ENCODE measurements at regions not wholly inside any gene's neighbourhood (a gene's known extent, or its start where the extent isn't known, plus 50 kb on each side); places are given as distances from the start of the nearest gene placed in this dataset.

- Histone ChIP-seq H3K9me3 (ENCODE audit: insufficient read depth, low read depth) (no peaks in the 10 kb centered on the region), H3K27me3 (ENCODE audit: insufficient read depth, low read depth) (peaks cover 88% of the 10 kb centered on the region), H3K9me2 (ENCODE audit: insufficient read depth) (no peaks in the 10 kb centered on the region), H3K36me3 (ENCODE audit: low read depth) (no peaks in the 10 kb centered on the region), H3K27ac (no peak overlapping the region), H3K4me1 (replicated peaks; ENCODE audit: insufficient read depth) (no peaks in the 10 kb centered on the region), H3K4me2 (no peak overlapping the region), H2AFZ (no peak overlapping the region), H3K79me2 (ENCODE audit: low read depth) (no peaks in the 10 kb centered on the region), H3K4me3 (no peak overlapping the region), H3F3A (ENCODE audit: insufficient read depth, low read depth) (no peaks in the 10 kb centered on the region), H4K20me1 (ENCODE audit: insufficient read depth) (no peaks in the 10 kb centered on the region)
- no peak for DNase-seq
- CTCF ChIA-PET: no interaction called here
- no TSS peak for BruUV-seq (replicated peaks)
- TF ChIP-seq EZH2 (IDR thresholded peaks at IDR 0.05; ENCODE audit: low read depth) (no peak), CTCF (conservative IDR thresholded peaks at IDR 0.05) (no peak)
- POLR2A ChIA-PET (ENCODE audit: unreplicated experiment): no interaction called here
- intact Hi-C loops (cut with micrococcal nuclease; ENCODE audit: unreplicated experiment): no loop called here
These were observed 99.7 kb upstream of the SYT13 start for GRCh38 chr11:45385844-45386243.

GRCh38 chr11:45385423-45385822, 99.3 kb upstream of the SYT13 start:
- no TSS peak for BruUV-seq (replicated peaks)
- Histone ChIP-seq H2AFZ (no peak overlapping the region), H3K36me3 (ENCODE audit: low read depth) (no peaks in the 10 kb centered on the region), H3K27me3 (ENCODE audit: insufficient read depth, low read depth) (peaks cover 88% of the 10 kb centered on the region), H3K9me3 (ENCODE audit: insufficient read depth, low read depth) (no peaks in the 10 kb centered on the region), H3K79me2 (ENCODE audit: low read depth) (no peaks in the 10 kb centered on the region), H4K20me1 (ENCODE audit: insufficient read depth) (no peaks in the 10 kb centered on the region), H3K4me2 (no peak overlapping the region), H3K4me1 (replicated peaks; ENCODE audit: insufficient read depth) (no peaks in the 10 kb centered on the region), H3F3A (ENCODE audit: insufficient read depth, low read depth) (no peaks in the 10 kb centered on the region), H3K9me2 (ENCODE audit: insufficient read depth) (no peaks in the 10 kb centered on the region), H3K4me3 (no peak overlapping the region), H3K27ac (no peak overlapping the region)
- DNase-seq: no peak
- TF ChIP-seq EZH2 (IDR thresholded peaks at IDR 0.05; ENCODE audit: low read depth): no peak
- no peak for TF ChIP-seq CTCF (conservative IDR thresholded peaks at IDR 0.05)
- CTCF ChIA-PET: no interaction called here
- POLR2A ChIA-PET (ENCODE audit: unreplicated experiment): no interaction called here
- intact Hi-C loops (cut with micrococcal nuclease; ENCODE audit: unreplicated experiment): no loop called here

GRCh38 chr11:45384711-45385241, 98.6 kb upstream of the SYT13 start:
- H3K27me3 ChIP-seq (ENCODE audit: insufficient read depth, low read depth): peaks cover 88% of the 10 kb centered on the region
- H3K9me2 ChIP-seq (ENCODE audit: insufficient read depth): no peaks in the 10 kb centered on the region
- H3K4me1 ChIP-seq (replicated peaks; ENCODE audit: insufficient read depth): no peaks in the 10 kb centered on the region
- ChIA-PET CTCF (no interaction called here), POLR2A (ENCODE audit: unreplicated experiment) (no interaction called here)
- no peak overlapping the region for H3K4me3 ChIP-seq
- no peak overlapping the region for H2AFZ ChIP-seq
- DNase-seq: no peak
- H4K20me1 ChIP-seq (ENCODE audit: insufficient read depth): no peaks in the 10 kb centered on the region
- H3F3A ChIP-seq (ENCODE audit: insufficient read depth, low read depth): no peaks in the 10 kb centered on the region
- TF ChIP-seq EZH2 (IDR thresholded peaks at IDR 0.05; ENCODE audit: low read depth): no peak
- TF ChIP-seq CTCF (conservative IDR thresholded peaks at IDR 0.05): no peak
- no TSS peak for BruUV-seq (replicated peaks)
- no peaks in the 10 kb centered on the region for H3K79me2 ChIP-seq (ENCODE audit: low read depth)
- intact Hi-C loops (cut with micrococcal nuclease; ENCODE audit: unreplicated experiment): no loop called here
- H3K27ac ChIP-seq: no peak overlapping the region
- H3K4me2 ChIP-seq: no peak overlapping the region
- H3K9me3 ChIP-seq (ENCODE audit: insufficient read depth, low read depth): no peaks in the 10 kb centered on the region
- H3K36me3 ChIP-seq (ENCODE audit: low read depth): no peaks in the 10 kb centered on the region

All from PC-9 (cell line).